ENCODE measurements at regions not wholly inside any gene's neighbourhood (a gene's known extent, or its start where the extent isn't known, plus 50 kb on each side); places are given as distances from the start of the nearest gene placed in this dataset.

- H3K4me3 ChIP-seq (ENCODE audit: control insufficient read depth in 2 of 3, extremely low read depth in 1 of 3, insufficient read depth in 2 of 3, low read depth in 1 of 3, low read length in 3 of 3): no peak overlapping the region
- no peak for TF ChIP-seq CTCF (optimal IDR thresholded peaks at IDR 0.05 in 1 of 3, IDR thresholded peaks at IDR 0.05 in 1 of 3, conservative IDR thresholded peaks at IDR 0.05 in 1 of 3; ENCODE audit: extremely low read depth in 1 of 3, insufficient read depth in 2 of 3, low read length in 3 of 3)
- no peak for TF ChIP-seq EZH2 (IDR thresholded peaks at IDR 0.05; ENCODE audit: low read length)
- H2AFZ ChIP-seq (ENCODE audit: control insufficient read depth, low read length): no peak overlapping the region
- dilution Hi-C loops (cut with MboI; ENCODE audit: extremely low pct_ligation_motif_present, low sequenced_read_pairs): no loop called here
- FAIRE-seq: no peak
- no peak overlapping the region for H3K27ac ChIP-seq (ENCODE audit: control insufficient read depth, insufficient read depth, low read length)
- no peaks in the 10 kb centered on the region for H3K36me3 ChIP-seq (ENCODE audit: control insufficient read depth in 2 of 2, extremely low read depth in 1 of 2, insufficient read depth in 2 of 2, low read length in 2 of 2)
- H3K79me2 ChIP-seq (ENCODE audit: control insufficient read depth, insufficient read depth, low read length): no peaks in the 10 kb centered on the region
- H3K9ac ChIP-seq (ENCODE audit: control insufficient read depth, extremely low read depth, insufficient read depth, low read length): no peak overlapping the region
- H3K27me3 ChIP-seq (ENCODE audit: control insufficient read depth, extremely low read depth, insufficient read depth, low read length): no peaks in the 10 kb centered on the region
- H3K4me1 ChIP-seq (ENCODE audit: control insufficient read depth, extremely low read depth, insufficient read depth, low read length): peaks cover 7% of the 10 kb centered on the region
- no peaks in the 10 kb centered on the region for H3K9me1 ChIP-seq (ENCODE audit: control insufficient read depth, extremely low read depth, insufficient read depth, low read length)
- H3K4me2 ChIP-seq (ENCODE audit: control insufficient read depth, extremely low read depth, insufficient read depth, low read depth, low read length): no peak overlapping the region
- no peak for DNase-seq (ENCODE audit: low read depth, low spot score)
- no peaks in the 10 kb centered on the region for H3K9me3 ChIP-seq (ENCODE audit: control insufficient read depth, low read depth, low read length)
- no peaks in the 10 kb centered on the region for H4K20me1 ChIP-seq (ENCODE audit: control insufficient read depth, extremely low read depth, insufficient read depth, low read length)
Observed at GRCh38 chrX:39929379-39930025, 168.3 kb downstream of the BCOR start.

GRCh38 chrX:39930786-39931528 is 166.8 kb downstream of the BCOR start:
- dilution Hi-C loops (cut with MboI; ENCODE audit: extremely low pct_ligation_motif_present, low sequenced_read_pairs): no loop called here
- TF ChIP-seq EZH2 (IDR thresholded peaks at IDR 0.05; ENCODE audit: low read length): no peak
- TF ChIP-seq CTCF (optimal IDR thresholded peaks at IDR 0.05 in 1 of 3, IDR thresholded peaks at IDR 0.05 in 1 of 3, conservative IDR thresholded peaks at IDR 0.05 in 1 of 3; ENCODE audit: extremely low read depth in 1 of 3, insufficient read depth in 2 of 3, low read length in 3 of 3): no peak
- H3K27me3 ChIP-seq (ENCODE audit: control insufficient read depth, extremely low read depth, insufficient read depth, low read length): no peaks in the 10 kb centered on the region
- no peaks in the 10 kb centered on the region for H3K79me2 ChIP-seq (ENCODE audit: control insufficient read depth, insufficient read depth, low read length)
- FAIRE-seq (no peak), DNase-seq (ENCODE audit: low read depth, low spot score) (no peak)
- no peaks in the 10 kb centered on the region for H3K36me3 ChIP-seq (ENCODE audit: control insufficient read depth in 2 of 2, extremely low read depth in 1 of 2, insufficient read depth in 2 of 2, low read length in 2 of 2)
- H3K4me3 ChIP-seq (ENCODE audit: control insufficient read depth in 2 of 3, extremely low read depth in 1 of 3, insufficient read depth in 2 of 3, low read depth in 1 of 3, low read length in 3 of 3): no peak overlapping the region
- no peak overlapping the region for H2AFZ ChIP-seq (ENCODE audit: control insufficient read depth, low read length)
- no peaks in the 10 kb centered on the region for H3K9me3 ChIP-seq (ENCODE audit: control insufficient read depth, low read depth, low read length)
- H3K4me1 ChIP-seq (ENCODE audit: control insufficient read depth, extremely low read depth, insufficient read depth, low read length): peaks cover 12% of the 10 kb centered on the region
- no peak overlapping the region for H3K4me2 ChIP-seq (ENCODE audit: control insufficient read depth, extremely low read depth, insufficient read depth, low read depth, low read length)
- H3K9me1 ChIP-seq (ENCODE audit: control insufficient read depth, extremely low read depth, insufficient read depth, low read length): no peaks in the 10 kb centered on the region
- H3K9ac ChIP-seq (ENCODE audit: control insufficient read depth, extremely low read depth, insufficient read depth, low read length): no peak overlapping the region
- no peak overlapping the region for H3K27ac ChIP-seq (ENCODE audit: control insufficient read depth, insufficient read depth, low read length)
- H4K20me1 ChIP-seq (ENCODE audit: control insufficient read depth, extremely low read depth, insufficient read depth, low read length): no peaks in the 10 kb centered on the region

Measured in keratinocyte (primary cell).